IPS DF 19.7 (cell line): ENCODE measurements at regions not wholly inside any gene's neighbourhood (a gene's known extent, or its start where the extent isn't known, plus 50 kb on each side); places are given as distances from the start of the nearest gene placed in this dataset.
"Not testable (repeated sequence)": the region's sequence is repeated elsewhere in the genome, so short reads cannot be mapped to it uniquely, and the experiment has no call there.

ENCODE experiments used
- DNase-seq: peaks from one replicate; pipeline ENCODE4 v3.0.0-alpha.2; 2013; ENCODE audit warnings: low read depth, low spot score

DNA sequence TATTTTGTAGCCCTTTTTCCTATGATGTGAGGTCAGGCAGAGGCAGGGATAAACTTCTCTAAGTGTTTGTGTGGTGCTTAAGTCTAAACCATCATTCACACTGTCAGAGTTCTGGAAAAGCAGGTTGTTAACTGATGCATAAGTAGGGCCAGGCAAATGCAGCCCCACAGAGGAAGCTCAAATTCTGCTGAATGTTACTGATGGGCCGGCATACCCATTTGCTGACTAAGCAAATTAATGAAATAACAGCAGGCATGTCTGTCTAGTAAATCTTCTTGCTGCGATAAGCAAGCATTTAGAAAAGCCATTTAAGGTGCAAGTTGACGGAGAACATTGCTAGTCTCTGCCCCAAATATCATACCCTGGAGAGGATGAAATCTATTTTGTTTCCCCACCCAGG lies 523.2 kb upstream of the CCDC196 start:
- DNase-seq, result no peak

DNA sequence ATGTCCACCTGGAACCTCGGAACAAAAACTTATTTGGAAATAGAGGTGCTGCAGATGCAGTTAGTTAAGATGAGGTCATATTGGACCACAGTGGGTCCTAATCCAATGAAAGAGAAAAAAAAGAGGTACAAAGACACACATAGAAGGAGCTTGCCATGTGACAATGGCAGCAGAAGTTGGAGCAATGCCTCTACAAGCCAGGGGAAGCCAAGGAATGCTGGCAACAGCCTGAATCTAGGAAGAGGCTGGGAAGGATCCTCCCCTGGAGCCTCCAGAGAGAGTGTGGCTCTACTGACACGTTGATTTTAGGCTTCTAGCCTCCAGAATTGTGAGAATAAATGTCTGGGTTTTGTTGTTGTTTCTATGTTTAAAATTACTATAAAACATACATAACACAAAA lies 521.8 kb upstream of the CCDC196 start:
- DNase-seq, result no peak

DNA sequence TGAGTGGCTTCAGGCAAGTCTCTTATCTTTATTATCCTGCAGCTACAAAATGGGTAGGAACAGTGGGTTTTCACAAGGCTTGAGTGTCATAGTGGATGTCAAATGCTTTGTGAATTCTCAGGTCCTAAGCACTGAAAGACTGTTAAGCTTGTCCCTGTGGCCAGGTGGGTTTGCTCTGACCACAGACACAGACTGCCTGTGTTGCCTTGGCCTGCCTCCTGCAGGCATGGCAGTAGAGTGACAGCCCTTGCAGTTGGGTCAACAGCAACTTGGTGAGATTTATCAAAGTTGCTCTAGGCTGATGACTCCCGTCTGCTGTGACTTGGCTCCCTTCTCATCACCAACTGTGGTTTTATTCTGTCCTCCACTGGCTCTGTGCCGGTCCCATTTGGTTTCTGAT lies 520.0 kb upstream of the CCDC196 start:
- no peak for DNase-seq

DNA sequence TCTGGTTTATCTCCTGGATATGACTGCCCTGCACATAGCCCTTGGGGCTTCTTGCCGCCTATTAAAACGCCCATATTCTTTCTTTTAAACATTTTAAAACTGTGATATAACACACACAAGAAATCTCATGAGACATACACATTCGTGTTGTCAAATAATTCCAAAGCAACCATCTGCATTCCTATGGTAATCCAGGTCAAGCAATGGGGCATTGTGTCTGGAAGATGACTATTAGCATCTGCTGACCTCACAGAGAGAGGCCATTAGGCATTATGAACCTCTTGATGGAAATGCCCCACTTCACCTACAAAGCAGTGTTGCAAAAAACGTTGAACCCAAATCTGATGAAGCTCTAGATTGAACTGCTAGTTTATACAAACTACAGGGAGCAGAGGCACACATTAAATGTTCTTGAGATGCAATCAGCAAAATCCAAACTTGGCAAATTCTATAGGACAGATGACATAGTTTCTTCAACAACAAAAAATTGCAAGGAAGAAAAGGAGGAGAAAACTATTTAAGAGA lies 513.8 kb upstream of the CCDC196 start:
- no peak for DNase-seq

DNA sequence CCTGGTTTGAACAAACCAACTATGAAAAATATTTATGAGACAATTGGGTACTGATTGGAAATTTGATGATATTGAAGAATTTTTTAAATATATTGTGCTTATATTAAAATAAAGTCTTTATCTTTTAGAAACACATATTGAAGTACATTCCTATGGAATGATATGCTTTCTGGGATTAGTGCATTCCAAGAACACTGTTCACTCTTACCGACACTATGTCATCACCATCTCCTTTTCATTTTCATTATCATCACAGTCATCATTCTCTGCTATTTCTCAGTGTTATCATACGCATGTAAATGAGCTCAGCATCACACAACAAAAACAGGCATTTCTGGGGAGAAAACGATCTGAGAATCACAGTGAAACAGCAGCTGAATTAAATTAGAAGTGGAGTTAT lies 513.3 kb upstream of the CCDC196 start:
- DNase-seq, result no peak

DNA sequence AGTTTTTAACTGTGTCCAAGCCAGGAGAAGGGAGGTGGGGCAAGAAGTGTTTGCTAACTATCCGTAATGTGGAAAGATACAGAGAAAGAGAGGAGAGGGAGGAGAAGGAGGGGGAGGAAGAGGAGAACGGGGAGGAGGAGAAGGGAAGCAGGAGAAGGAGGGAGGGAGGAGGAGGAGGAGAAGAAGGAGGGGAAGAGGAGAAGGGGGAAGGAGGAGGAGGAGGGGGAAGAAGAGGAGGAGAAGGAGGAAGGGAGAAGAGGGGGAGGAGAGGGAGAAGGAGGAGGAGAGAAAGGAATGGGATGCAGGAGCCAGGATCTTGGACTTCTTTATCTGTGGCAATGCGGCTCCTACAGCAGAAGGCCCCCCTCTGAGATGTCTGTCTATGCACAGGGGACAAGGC lies 510.3 kb upstream of the CCDC196 start:
- no peak for DNase-seq

DNA sequence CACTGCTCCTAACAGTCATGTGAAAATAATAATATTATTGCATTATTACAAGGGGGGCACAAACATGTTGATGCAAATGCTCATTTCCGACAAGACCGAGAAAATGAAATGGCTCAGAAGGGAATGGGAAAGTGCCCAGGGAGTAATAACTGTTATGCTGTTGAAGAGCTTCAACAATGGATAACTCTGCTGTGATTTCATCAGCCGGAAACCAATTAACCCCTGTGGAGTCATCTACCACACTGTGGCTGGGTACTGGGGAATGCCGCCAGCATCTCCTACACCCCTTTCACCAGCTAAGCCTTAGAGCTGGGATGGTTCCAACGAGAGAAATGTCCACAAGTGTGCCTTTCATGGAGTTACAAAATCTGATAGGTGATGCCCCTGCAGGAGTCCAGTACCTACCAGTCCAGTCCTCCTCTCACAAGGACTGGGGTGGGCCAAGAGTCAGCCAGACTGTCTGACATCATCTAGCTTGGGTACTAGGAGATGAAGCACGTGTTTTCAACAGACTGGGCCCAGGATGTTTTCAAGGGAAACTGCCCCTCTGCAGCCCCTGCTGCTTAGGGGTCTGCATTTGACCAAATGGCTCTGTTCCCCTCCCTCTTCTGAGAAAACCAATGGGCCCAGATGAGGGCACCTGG lies 509.3 kb upstream of the CCDC196 start:
- no peak for DNase-seq

DNA sequence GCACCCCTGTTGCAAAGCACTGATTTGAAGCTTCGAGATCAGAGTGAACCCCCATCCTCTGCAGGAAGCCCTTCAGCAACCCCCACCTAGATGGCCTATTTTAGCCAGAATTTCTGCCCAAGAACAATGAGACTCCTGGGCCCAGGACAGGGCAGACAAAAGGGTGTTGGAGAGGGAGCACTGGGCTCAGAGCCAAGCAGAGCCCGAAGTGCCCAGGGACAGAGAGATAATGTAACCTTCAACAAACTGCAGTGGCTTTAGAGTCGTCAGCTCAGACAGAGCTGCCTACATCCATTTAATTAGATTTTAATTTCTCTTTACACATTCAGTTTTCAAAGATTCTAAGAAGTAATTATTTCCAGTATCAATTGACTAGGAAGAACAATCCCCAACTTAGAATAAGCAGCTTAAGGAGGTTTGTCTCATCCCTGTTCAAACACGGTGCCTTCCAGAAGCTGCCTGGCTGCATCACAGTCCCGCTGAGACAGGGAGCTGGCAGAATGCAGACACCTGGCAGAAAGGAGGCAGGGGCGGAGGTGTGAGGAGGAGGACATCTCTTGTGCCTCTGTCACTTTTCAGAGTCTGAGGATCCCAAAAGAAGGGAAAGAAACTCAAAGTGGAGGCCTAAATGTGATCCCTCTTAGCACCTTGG lies 504.9 kb upstream of the CCDC196 start:
- no peak for DNase-seq

DNA sequence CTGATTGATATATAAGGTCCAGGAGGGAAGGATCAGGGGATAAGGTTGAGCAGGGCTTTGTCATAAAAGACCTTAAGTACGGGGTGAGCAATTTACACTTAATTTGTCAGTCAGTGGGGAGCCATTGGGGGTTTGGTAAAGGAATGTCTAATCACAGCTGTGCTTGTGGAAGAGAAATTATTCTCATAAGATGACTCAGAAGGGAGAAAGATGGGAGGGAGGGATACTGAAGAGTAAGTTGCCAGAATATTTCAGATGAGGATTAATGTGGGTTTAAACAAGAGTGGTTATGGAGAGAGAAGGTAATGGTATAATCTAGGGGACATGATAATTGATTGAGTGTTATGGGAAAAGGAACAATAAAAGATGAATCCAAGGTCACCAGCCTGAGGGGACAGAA lies 500.1 kb upstream of the CCDC196 start:
- DNase-seq, result no peak

DNA sequence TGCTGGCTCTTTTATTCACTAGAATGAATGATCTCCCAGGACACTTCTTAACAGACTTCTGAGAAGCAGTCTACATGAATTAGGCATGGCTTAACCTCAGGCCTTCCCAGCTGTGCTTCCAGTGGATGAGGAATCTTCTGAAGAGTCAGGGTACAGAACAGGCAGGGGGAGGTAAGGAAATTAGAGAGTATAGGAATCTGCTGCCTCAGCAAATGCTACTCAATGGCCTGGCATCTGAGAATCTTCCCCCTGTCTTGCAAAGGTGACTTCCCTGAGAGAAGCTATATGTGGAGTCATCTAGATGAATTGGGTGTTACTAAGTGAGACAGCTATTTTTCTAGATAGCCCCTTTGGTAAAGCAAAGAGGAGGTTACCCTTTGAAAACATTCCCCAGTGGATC lies 496.2 kb upstream of the CCDC196 start:
- DNase-seq, result no peak

DNA sequence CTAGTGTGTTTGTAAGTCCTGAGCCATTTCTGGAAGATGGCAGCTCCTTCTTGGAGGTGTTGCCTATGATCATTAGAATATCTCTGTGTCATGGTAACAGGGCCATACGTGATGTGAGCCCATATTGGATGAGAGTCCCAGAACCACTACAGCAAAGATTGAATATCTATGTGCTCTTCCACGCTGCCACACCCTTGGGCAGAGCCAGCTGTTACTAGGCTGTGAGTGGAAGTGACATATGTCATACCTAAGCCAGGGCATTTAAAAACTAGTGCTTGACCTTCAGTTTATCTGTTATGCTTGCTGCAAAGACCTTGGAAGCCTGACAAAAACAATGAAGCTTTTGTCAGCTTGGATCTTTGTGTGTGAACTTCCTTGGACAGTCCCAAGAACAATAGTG lies 495.1 kb upstream of the CCDC196 start:
- DNase-seq, result no peak

DNA sequence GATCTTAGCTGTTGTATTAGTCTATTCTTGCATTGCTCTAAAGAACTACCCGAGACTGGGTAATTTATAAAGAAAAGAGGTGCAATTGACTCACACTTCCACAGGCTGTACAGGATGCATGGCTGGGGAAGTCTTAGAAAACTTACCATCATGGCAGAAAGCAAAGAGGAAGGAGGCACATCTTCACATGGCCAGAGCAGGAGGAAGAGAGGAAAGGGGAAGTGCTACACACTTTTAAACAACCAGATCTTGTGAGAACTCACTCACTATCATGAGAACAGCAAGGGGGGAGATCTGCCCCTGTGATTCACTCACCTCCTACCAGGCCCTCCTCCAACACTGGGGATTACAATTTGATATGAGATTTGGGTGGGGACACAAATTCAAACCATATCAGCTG lies 494.2 kb upstream of the CCDC196 start:
- not testable (repeated sequence) for DNase-seq

DNA sequence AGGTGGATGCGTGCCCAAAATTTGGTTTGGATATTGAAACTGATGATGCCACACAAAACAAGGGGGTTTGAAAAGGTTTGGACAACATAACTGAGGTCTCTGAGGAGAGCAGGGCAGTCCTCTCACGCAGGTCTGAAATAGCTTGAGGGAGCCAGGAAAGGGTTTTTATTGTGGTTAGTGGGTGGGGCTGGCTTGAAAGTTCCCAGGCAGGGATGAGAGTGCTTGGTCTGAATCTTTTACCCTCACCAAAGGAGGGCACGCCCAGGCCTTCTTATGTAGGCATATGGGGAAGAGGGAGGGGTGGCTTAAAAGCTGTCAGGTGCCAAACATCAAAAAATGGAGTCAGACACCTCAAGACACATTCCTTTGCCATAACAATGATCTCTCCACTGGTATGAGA lies 493.1 kb upstream of the CCDC196 start:
- no peak for DNase-seq

DNA sequence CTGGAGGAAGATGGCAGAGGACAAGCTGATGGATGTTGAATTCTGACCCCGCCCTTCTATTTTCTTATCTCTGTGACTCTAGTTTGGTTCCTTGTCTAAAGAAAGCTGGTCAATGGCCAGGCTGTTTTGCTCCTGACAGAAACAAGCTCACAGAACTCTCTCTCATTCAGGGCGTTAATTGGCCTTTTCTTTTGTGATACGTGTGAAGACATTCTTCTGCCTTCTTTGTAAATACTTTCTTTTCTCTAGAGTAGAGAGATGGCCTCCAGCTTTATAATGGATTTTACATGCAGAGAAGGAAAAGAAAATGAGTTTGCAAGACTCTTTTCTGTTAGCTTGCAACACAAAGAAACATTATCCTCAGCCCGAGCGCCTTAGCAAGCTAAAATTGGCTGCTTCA lies 492.2 kb upstream of the CCDC196 start:
- no peak for DNase-seq

DNA sequence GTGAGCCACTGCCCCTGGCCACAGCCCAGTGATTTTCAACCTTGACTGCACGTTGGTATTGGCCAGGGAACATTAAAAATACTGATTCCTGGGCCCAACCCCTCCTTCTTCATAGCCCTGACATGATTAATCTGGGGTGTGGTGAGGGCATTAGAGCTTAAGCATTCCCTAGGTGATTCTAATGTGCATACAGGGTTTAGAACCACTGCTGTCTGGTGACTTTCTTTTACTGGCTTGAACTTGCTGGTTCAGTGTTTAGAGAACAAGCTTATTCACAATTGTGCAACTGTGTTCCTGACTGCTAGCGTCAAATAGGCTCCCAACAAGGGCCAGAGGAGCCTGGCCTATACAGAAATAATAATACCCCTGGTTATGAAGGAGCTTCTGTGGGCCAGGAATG lies 488.8 kb upstream of the CCDC196 start:
- no peak for DNase-seq

DNA sequence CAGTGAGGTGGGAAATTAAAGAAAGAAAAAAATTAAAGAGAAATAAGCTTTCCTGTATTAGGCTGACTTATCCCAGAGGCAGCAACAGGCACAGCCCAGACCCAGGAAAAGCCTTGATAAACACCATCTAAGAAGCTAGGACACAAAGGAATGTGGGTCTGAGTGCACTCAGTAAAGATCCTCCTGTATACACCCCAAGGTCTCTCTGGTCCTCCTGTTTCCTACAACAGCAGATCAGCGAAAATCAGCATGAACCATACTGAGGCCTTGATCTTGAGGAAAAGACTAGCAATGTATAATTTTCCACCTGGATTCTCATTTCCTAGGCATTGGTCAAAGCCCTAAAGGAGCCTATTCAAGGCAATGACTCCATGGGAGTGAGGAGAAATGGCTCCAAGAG lies 486.3 kb upstream of the CCDC196 start:
- DNase-seq, result no peak

DNA sequence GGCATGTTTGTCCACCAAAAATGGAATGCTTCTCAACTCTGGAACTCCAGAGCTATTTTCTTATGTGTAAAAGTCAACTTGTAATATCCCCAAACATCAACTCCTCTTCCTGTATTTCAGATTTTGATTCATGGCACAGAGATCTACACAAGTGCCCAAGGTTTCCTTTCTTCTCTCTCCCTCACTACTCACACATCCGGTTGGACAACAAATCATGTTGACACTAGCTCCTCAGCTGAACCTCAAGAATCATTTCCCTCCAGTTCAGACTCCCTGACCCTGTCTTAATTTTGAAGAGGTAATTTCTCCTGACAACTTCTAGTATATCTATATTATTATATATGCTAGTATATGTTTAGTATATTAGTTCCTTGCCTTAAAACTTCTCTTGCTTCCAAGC lies 485.4 kb upstream of the CCDC196 start:
- DNase-seq, result no peak

DNA sequence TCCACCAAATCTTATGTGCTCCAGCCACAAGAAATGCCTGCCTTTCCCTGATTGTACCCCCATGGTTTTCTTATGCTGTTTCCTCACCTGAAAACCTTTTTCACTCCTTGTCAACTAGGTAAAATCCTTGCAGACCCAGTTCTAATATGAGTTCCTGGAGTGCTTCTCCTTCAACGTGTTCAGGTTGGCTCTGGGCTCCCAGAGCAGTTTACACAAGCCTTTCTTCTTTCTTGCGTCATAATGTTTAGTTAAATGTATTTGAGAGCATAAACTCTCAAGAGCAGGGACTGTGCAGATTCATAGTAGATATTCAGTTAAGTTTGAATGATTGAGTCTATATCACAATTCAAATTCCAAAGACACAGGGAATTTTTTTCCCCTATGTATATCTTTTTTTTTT lies 484.8 kb upstream of the CCDC196 start:
- DNase-seq, result no peak

DNA sequence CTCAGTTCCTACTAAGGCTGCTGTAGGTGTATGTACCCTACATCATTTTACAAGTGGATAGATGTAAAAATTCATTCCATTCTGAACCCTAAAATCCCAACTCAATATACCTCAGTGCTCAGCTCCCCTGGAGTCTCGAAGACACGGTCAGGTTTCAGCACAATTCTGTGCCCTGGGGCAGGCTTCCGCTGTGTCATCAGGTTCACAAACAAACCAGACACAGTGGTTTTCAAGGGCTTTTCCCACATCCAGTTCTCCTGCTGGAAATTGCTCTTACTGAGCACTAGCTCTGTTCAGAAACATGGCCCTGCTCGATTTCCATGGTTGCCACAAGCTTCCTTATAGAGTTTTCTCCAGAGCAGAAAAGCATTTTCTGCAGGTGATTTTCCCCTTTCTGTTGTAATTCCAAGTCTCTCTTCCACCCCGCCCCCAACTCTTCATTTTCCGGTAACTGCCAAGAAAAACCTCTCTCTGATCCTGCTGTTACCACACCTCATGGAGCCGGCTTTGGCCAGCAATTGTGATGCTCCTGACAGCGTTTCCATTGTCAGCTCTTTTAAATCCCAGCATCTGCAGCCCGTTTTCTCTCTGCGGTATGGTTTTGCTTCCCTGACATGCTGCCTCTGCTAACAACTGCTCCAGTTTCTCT lies 483.0 kb upstream of the CCDC196 start:
- no peak for DNase-seq

DNA sequence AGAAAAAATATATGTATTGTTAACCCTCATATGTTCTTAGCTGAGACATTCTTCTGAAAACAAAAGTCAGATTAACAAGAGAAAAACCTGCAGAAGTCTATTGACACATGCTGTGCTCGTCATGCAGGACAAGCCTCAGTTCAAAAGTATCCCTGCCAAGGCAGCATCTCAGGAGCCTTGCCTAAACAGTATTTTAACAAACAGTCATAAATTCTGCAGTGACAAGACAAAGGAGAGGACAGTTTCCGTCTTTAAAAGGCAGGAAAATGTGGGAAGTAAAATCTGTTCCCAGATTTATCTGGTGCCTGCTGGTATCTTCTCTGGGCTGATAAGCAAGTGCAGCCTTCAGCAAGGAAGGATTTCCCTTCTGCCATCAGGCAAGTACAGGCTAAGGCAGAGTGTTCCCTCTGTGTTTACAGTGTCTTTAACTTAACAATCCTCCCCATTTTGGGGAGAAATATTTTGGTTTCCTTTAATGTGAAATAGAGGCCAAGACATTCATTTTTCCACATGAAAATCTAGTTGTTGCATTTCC lies 480.2 kb upstream of the CCDC196 start:
- no peak for DNase-seq

DNA sequence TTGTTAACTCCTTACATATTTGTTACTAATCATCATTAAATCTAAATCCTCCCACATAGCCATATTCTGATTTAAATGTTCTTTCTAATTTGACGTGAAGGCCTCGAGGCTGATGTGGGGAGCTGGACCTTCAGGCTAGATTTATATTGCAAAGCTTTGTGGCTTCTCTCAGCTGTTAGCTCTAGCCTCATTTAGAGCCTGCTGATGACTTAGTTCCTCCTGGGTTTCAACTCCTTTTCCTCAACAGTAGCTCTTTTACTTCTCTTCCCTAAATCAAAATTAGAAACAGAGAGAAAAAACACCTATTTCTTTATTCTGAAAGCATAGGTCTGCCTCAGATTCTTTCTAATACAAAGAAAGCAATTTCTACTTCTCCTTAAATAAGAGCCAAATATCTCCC lies 477.5 kb upstream of the CCDC196 start:
- no peak for DNase-seq

DNA sequence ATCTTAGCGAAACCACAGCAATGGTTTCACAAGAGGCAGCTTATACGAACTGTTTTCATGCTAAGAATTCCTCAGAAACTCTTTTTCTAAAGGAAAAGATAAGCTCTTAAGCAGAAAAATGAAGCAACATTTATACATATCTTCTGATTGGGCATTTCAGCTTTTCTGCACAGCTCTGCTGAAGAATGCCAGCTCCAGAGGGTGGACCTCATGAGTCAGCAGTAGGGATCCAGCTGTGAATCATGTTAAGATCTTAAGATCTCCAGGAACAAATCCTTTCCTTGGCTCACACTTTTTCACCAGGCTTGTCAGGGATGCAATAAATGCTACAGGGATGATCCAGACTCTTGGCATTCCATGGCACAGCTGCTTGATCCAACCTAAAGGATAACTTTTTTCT lies 477.1 kb upstream of the CCDC196 start:
- no peak for DNase-seq

DNA sequence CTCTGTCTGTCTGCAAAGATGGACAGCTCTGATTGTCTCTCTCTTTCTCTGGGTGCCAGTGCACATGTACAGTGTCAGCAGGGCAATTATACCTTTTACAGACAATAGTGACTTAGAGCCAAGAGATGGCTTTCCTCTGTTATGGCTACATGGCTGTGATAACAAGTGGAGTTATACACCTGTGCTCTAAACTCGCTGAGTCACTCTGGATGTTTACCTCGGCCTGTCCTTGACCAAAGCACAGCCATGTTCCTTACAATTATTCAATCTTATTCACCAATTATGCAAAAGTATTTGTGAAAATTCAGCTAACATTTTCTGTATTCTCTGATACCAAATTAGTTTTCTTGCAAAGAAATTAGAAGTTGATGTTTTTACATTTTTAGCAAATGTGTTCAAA lies 475.5 kb upstream of the CCDC196 start:
- no peak for DNase-seq
